Brain microvascular endothelial cell (primary cell): ENCODE measurements at regions not wholly inside any gene's neighbourhood (a gene's known extent, or its start where the extent isn't known, plus 50 kb on each side); places are given as distances from the start of the nearest gene placed in this dataset.

Experiments used
- DNase-seq: peaks from one replicate; pipeline ENCODE4 v3.0.0-alpha.2; 2020
- H3K27ac ChIP-seq: fragments of 250-450 bp; sonication (Bioruptor Pico); 2 replicates; pipeline ENCODE4 v1.5.1; 2020; ENCODE audit warnings: mild to moderate bottlenecking, moderate library complexity
- H3K27me3 ChIP-seq: fragments of 250-450 bp; sonication (Bioruptor Pico); replicated peaks from 2 replicates; pipeline ENCODE4 v1.5.1; 2020; ENCODE audit warnings: mild to moderate bottlenecking
- H3K36me3 ChIP-seq: fragments of 250-450 bp; sonication (Bioruptor Pico); replicated peaks from 2 replicates; pipeline ENCODE4 v1.5.1; 2020; ENCODE audit warnings: mild to moderate bottlenecking
- H3K4me3 ChIP-seq: 2 replicates; pipeline ENCODE4 v1.5.1; 2011; ENCODE audit warnings: low read depth, mild to moderate bottlenecking, control low read depth, low read length, moderate library complexity
- in situ Hi-C: cut with HindIII; loops from 2 replicates; pipeline ENCODE4 v1.10.0; 2017; ENCODE audit warnings: low sequenced_read_pairs, low pct_ligation_motif_present
- TF ChIP-seq, protein P1 (sequence below): IDR thresholded peaks from 2 replicates; pipeline ENCODE4 v1.5.1; 2011; ENCODE audit warnings: low read depth, mild to moderate bottlenecking, moderate library complexity, low read length, control low read depth, inconsistent platforms; ENCODE audit errors: missing control alignments

DNA sequence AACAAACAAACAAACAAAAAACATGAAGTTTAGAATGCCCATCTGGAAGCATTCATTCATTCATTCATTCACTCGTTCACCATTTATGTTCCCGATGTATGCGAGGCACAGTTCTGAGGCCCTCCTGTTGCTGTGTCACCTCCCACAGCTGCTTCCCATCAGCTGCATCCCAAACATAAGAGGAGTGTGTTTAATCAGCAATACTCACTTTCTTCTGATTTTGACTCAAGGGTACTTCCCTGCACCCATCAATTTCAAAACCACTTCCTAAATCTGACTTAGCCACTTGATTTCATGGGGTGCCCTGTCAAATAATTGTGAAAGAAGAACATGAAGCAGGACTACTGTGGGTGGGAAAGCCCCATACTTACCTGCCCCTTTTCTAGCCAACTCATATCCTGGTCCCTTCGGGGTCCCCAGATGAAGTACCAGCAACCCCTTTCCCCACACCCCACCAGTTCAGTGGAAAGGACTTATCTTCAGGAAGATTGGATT is 128.0 kb upstream of the IL12B start:
- no peaks in the 10 kb centered on the region for H3K36me3 ChIP-seq
- no peak overlapping the region for H3K27ac ChIP-seq
- no peak overlapping the region for H3K4me3 ChIP-seq
- TF ChIP-seq, protein P1, sequence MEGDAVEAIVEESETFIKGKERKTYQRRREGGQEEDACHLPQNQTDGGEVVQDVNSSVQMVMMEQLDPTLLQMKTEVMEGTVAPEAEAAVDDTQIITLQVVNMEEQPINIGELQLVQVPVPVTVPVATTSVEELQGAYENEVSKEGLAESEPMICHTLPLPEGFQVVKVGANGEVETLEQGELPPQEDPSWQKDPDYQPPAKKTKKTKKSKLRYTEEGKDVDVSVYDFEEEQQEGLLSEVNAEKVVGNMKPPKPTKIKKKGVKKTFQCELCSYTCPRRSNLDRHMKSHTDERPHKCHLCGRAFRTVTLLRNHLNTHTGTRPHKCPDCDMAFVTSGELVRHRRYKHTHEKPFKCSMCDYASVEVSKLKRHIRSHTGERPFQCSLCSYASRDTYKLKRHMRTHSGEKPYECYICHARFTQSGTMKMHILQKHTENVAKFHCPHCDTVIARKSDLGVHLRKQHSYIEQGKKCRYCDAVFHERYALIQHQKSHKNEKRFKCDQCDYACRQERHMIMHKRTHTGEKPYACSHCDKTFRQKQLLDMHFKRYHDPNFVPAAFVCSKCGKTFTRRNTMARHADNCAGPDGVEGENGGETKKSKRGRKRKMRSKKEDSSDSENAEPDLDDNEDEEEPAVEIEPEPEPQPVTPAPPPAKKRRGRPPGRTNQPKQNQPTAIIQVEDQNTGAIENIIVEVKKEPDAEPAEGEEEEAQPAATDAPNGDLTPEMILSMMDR: no peak
- in situ Hi-C loops: no loop called here
- no peaks in the 10 kb centered on the region for H3K27me3 ChIP-seq
- DNase-seq: no peak

DNA sequence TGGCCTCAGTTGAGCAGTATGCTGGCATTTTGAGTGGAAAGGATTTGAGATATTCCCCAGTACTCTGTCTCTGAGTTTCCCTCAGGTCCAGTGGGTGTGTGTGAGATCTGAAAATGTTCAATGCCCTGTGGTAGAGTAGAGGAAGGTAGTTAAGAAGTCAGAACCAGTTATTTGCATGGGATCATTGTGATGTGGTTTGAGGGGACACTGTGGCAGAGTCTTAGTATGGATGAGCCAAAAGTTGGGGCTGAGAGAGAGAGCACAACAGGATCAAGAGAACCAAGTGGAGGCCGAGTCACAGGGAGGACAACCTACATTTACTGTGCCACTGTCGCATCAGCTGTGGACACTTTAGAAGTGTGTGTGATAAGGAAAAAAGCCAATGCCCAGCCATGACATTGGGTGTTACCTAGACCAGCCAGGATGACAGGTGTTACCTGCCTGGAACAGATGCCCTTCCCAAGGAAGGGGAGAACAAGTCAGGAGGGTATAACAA is 128.9 kb upstream of the IL12B start:
- in situ Hi-C loops: no loop called here
- TF ChIP-seq, protein P1: no peak
- H3K27me3 ChIP-seq: no peaks in the 10 kb centered on the region

DNA sequence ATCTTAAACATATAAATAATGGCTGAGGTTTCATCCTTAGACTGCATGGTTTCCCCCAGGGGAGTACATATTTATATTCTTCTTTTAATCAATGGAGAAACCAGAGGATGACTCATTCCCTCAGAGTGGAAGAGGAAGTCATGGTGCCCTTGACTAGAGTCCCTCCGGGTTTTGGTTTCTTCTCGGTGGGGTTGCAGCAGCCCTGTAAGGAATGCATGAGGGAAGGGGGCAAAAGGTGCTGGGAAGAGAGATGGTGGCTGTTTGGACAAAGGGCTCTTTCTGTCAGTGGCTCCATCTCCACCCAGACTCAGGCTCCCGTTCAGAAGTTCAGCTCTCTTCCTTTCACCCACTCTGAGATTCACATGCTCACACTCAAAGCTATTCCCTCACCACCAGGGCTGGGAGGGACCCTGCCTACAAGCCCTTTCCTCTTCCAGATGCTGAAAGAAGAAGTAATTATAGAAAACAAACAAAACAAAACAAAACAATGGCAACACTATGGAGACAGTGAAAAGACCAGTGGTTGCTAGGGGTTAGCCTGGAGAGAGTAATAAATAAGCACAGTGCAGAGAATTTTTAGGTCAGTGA is 129.8 kb upstream of the IL12B start:
- Histone ChIP-seq H3K36me3 (no peaks in the 10 kb centered on the region), H3K4me3 (no peak overlapping the region), H3K27me3 (no peaks in the 10 kb centered on the region), H3K27ac (no peak overlapping the region)
- DNase-seq: peak; percentile 36
- in situ Hi-C loops: no loop called here
- TF ChIP-seq, protein P1: no peak

More for the DNA sequence above, 128.9 kb upstream of the IL12B start:
- no peak for DNase-seq
- Histone ChIP-seq H3K27ac (no peak overlapping the region), H3K36me3 (no peaks in the 10 kb centered on the region), H3K4me3 (no peak overlapping the region)

DNA sequence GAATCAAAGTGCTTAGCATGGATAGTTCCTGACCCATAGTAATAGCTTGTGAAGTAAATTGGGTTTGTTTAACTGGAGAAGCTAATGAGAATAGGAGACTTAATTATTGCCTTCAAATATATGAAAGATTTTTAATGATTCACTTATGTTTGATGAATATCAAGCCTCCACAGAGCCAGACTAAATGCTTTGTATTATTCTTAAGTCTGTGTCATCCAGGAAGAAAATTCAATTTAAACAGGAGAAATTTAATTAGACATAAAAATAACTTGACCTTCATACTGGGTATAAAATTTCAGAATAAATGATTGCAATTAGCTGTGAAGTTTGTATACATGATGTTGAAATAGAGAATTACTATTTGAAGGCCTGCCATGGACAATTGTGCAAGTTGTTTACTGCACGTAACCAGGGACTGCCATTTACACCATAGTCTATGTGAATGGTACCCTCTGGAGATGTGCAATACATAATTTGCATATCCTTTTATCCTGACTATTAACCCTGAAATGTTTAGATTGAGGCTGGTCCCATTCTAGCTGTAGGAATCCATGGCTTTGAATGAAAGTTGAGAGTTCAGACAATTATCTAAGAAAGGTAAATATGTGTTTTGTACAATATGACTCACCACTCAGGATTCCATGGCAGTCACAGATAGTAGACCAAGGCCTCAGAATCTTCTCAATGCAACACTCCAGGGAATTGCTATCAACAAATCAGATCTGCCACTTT is 133.5 kb upstream of the IL12B start:
- Histone ChIP-seq H3K27ac (no peak overlapping the region), H3K4me3 (no peak overlapping the region), H3K36me3 (no peaks in the 10 kb centered on the region), H3K27me3 (no peaks in the 10 kb centered on the region)
- in situ Hi-C loops: no loop called here
- DNase-seq: peak; percentile 67
- TF ChIP-seq, protein P1: no peak

DNA sequence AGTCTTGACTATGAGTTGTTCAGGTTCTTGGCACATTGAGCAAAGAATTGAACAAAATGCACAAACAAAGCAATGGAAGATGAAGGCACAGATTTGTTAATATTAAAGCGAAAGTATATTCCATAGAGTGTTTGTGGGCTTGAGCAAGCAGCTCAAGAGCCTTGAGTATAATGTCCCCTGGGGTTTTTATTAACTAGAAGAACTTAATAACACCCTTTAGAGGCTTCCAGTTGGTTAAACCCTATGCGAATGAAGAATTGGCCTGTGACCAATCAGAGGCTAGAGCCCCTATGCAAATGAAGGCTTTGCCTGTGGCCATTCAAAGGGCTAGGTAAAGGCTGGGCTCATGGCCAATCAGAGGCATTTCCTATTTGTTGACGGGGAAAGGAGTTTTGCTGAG is 135.3 kb upstream of the IL12B start:
- Histone ChIP-seq H3K4me3 (no peak overlapping the region), H3K27me3 (no peaks in the 10 kb centered on the region), H3K27ac (no peak overlapping the region), H3K36me3 (no peaks in the 10 kb centered on the region)
- no peak for DNase-seq
- TF ChIP-seq, protein P1: no peak
- in situ Hi-C loops: no loop called here
